ENCODE measurements at regions not wholly inside any gene's neighbourhood (a gene's known extent, or its start where the extent isn't known, plus 50 kb on each side); places are given as distances from the start of the nearest gene placed in this dataset.

DNA sequence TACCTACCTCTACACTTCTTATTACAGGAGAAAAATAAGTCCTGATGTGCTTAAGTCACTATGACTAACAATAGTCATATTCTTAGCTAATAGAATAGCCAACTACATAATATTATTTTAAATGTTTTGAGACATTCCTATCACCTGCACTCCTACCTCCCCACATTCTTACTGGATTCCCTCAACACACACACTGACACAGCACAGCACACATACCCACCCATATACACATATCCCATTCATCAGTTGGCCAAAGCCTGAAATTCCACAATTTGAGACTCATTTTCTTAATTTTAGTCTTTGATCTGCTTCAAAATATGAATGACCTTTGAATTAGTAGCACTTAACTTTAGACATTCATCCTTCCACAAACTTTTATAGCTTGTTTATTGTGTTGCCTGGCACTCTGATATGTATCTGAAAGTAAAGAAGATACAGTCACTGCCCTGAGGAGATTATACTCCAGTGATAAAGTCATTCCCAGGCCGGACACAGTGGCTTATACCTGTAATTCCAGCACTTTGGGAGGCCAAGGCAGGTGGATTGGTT, 168.3 kb upstream of the RASA1 start:
- Histone ChIP-seq H3K4me1 (no peaks in the 10 kb centered on the region), H3K9me3 (no peaks in the 10 kb centered on the region), H3K36me3 (no peaks in the 10 kb centered on the region), H3K4me3 (no peak overlapping the region), H3K27me3 (no peaks in the 10 kb centered on the region), H3K27ac (no peak overlapping the region)
- TF ChIP-seq POLR2AphosphoS5 (IDR thresholded peaks at IDR 0.05): no peak
- no peak for TF ChIP-seq CTCF (IDR thresholded peaks at IDR 0.05)
- TF ChIP-seq POLR2A (IDR thresholded peaks at IDR 0.05): no peak
- no peak for DNase-seq (ENCODE audit: low spot score in 2 of 2)
- intact Hi-C loops (cut with DNase I; ENCODE audit: low total_unique reads): no loop called here

DNA sequence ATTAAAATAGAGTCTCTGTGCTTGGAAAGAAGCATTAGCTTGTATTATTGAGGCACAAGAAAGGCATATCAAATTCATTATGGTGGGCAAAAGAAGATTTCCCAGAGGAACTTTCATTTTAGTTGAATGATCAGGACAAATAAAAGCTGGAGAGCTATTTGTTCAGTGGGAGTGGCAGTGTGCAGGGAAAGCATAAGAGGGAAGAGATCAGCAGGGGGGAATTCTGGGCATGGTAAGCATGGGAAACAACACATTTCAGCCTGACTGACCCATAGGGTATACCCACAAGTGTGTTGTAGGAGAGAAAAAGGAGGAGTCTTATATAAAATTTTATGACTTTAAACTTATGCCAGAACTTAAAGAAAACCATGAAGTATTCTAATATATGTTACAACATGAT, 167.7 kb upstream of the RASA1 start:
- H3K9me3 ChIP-seq: no peaks in the 10 kb centered on the region
- no peak overlapping the region for H3K4me3 ChIP-seq
- H3K4me1 ChIP-seq: no peaks in the 10 kb centered on the region
- TF ChIP-seq POLR2AphosphoS5 (IDR thresholded peaks at IDR 0.05) (no peak), CTCF (IDR thresholded peaks at IDR 0.05) (no peak), POLR2A (IDR thresholded peaks at IDR 0.05) (no peak)
- no peak for DNase-seq (ENCODE audit: low spot score in 2 of 2)
- H3K27ac ChIP-seq: no peak overlapping the region
- no peaks in the 10 kb centered on the region for H3K36me3 ChIP-seq
- intact Hi-C loops (cut with DNase I; ENCODE audit: low total_unique reads): no loop called here
- no peaks in the 10 kb centered on the region for H3K27me3 ChIP-seq

- intact Hi-C loops (cut with DNase I; ENCODE audit: low total_unique reads): no loop called here
- Histone ChIP-seq H3K4me1 (no peaks in the 10 kb centered on the region), H3K27me3 (no peaks in the 10 kb centered on the region), H3K36me3 (no peaks in the 10 kb centered on the region), H3K4me3 (no peak overlapping the region), H3K9me3 (no peaks in the 10 kb centered on the region), H3K27ac (no peak overlapping the region)
- DNase-seq (ENCODE audit: low spot score in 2 of 2): no peak
- TF ChIP-seq POLR2AphosphoS5 (IDR thresholded peaks at IDR 0.05) (no peak), CTCF (IDR thresholded peaks at IDR 0.05) (no peak)
Observed at GRCh38 chr5:87101321-87101720, 166.4 kb upstream of the RASA1 start.

DNA sequence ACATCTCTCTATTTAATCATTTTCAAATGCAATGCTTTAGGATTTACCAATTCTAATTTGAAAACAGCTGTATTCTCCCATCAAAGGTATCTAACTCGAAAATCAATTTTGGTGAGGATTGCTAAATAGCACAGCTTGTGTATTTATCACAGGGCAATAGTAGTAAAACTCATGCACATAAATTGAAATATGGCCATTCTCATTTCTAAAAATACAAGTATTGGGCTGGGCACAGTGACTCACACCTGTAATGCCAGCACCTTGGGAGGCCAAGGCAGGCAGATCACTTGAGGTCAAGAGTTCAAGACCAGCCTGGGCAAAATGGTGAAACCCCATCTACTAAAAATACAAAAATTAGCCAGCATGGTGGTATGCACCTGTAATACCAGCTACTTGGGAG, 164.8 kb upstream of the RASA1 start:
- intact Hi-C loops (cut with DNase I; ENCODE audit: low total_unique reads): no loop called here
- Histone ChIP-seq H3K36me3 (no peaks in the 10 kb centered on the region), H3K9me3 (no peaks in the 10 kb centered on the region), H3K27ac (no peak overlapping the region), H3K27me3 (no peaks in the 10 kb centered on the region), H3K4me1 (no peaks in the 10 kb centered on the region), H3K4me3 (no peak overlapping the region)
- TF ChIP-seq POLR2A (IDR thresholded peaks at IDR 0.05) (no peak), CTCF (IDR thresholded peaks at IDR 0.05) (no peak), POLR2AphosphoS5 (IDR thresholded peaks at IDR 0.05) (no peak)
- DNase-seq (ENCODE audit: low spot score in 2 of 2): no peak

DNA sequence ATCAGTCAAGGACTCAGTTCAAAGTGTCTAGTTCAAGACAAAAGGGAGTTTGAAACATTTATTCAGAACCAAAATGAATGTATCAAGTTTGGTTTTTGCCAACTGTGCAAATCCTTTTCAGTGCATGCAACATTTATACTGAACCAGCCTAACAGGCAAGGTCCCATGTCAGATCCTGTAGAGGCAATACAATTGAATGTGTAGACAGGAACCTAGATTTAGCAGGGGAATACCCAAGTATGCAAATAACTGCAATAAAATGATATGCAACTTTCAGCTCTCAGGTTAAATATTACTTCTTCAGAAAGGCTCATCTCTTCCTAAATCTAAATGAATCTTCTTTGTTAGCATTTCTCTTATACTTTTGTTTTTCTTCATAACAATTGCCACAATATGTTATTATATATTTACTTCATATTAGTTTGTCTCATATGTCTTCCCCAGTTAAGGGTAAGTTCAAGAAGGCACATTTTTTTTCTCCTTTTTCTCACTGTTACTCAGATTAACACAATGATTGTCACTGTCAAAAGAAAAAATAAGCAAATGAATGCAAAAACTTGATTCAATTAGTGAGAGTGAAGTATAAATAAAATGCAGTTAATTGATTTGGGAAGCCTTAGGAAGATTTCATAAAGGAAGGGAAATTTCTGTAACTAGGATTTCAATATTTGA, 163.9 kb upstream of the RASA1 start:
- Histone ChIP-seq H3K9me3 (no peaks in the 10 kb centered on the region), H3K36me3 (no peaks in the 10 kb centered on the region), H3K4me3 (no peak overlapping the region), H3K27ac (no peak overlapping the region), H3K4me1 (no peaks in the 10 kb centered on the region), H3K27me3 (no peaks in the 10 kb centered on the region)
- no peak for TF ChIP-seq POLR2AphosphoS5 (IDR thresholded peaks at IDR 0.05)
- no peak for TF ChIP-seq POLR2A (IDR thresholded peaks at IDR 0.05)
- TF ChIP-seq CTCF (IDR thresholded peaks at IDR 0.05): no peak
- intact Hi-C loops (cut with DNase I; ENCODE audit: low total_unique reads): no loop called here
- DNase-seq (ENCODE audit: low spot score in 2 of 2): no peak

Data from breast epithelium (tissue), 4 donors.